Inflammatory macrophage (primary cell): ENCODE measurements at regions not wholly inside any gene's neighbourhood (a gene's known extent, or its start where the extent isn't known, plus 50 kb on each side); places are given as distances from the start of the nearest gene placed in this dataset.
"Not testable (repeated sequence)": the region's sequence is repeated elsewhere in the genome, so short reads cannot be mapped to it uniquely, and the experiment has no call there.

Experiments used
- DNase-seq, 2 donors: peaks; one replicate each; pipeline ENCODE4 v3.0.0-alpha.2; 2020 to 2022

DNA sequence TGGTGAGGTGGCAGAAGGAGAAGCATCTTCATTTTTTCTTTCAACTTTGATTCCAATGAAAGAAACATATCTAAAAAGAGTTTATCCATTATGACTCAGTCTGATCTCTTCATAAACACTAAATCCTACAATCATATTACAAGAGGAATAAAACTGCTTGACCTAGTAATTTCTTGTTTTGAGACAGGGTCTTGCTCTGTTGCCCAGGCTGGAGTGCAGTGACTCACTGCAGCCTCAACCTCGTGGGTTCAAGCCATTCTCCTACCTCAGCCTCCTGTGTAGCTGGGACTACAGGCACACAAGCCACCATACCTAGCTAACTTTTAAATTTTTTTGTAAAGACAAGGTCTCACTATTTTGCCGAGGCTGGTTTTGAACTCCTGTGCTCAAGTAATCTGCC is 147.2 kb downstream of the NDUFA12 start:
- DNase-seq: no peak

DNA sequence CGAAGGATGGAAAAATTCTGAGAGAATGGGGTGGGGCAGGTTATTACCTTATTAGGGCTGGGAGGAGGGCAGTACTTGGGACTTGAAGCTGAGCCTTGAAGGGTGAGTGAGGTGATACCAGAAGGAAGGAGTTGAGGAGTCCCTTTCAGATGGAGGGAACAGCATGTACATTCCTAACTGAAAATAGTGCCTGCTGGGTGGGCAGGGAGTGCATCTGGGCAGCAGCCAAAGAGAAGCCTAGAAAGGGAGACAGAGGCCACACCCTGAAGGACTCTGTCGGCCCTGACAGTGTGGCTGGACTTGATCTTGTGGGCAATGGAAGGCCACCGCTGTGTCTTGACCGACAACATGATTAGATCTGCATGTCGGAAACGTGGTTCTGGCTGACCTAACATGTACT is 147.6 kb downstream of the NDUFA12 start:
- no peak for DNase-seq

DNA sequence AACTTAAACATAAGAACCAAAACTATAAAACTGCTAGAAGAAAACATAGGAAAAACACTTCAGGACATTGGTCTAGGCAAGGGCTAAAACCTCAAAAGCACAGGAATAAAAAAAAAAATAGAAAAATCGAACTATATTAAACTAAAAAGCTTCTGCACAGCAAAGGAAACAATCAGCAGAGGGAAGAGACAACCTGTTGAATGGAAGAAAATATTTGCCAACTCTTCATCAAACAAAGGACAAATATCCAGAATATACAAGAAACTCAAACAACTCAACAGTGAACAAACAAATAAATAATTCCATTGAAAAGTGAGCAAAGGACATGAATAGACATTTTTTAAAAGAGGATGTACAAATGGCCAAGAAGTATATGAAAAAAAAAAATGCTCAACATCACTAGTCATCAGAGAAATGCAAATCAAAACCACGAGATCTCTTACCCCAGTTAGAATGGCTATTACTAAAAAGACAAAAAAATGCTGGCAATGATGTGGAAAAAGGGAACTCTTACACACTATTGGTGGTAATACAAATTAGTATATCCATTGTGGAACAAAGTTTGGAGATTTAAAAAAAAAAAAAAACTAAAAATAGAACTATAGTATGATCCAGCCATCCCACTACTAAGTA is 152.0 kb downstream of the NDUFA12 start:
- DNase-seq: peak in 1 of 2 donors; percentile 19

DNA sequence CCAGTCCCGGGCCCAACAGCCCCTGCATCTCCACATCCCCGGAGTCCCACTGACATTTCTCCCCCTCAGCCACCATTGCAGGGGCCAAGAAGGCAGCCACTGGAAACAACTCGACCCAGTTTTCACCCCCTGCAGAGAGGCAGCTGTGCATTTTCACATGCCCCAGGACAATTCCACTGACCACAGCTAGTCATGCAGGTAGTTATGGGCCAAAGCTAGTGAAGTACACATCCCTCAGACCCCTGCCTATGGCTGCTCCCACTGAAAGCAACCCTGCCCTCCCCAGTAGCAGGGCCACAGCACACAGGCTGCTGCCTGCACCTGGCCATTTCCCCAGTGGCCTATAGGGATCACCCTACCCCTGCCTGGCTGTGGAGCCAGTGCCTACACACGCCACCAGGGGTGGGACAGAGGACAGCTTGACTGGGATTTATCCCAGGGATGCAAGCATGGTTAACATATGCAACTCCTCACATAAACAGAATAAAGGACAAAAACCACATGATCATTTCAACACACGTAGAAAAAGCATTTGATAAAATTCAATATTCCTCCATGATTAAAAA is 154.0 kb downstream of the NDUFA12 start:
- no peak for DNase-seq

DNA sequence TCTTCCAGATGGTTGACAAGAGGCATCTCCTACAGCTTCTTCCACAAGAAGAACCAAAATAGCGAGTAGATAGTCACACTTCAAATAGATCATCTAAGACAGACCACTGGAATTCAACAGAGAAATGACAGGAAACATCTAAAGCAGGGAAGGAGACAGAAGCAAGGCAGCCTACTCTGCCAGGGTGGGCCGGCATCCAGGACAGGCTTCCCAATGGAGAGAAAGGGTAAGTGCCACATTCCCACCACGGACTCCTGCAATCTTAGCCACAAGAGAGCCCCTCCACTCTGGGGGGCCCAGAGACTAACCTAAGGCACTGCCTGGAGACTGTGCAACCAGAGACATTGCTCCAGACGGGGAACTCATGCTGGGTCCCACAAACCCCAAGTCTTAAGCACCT is 154.5 kb downstream of the NDUFA12 start:
- no peak for DNase-seq

DNA sequence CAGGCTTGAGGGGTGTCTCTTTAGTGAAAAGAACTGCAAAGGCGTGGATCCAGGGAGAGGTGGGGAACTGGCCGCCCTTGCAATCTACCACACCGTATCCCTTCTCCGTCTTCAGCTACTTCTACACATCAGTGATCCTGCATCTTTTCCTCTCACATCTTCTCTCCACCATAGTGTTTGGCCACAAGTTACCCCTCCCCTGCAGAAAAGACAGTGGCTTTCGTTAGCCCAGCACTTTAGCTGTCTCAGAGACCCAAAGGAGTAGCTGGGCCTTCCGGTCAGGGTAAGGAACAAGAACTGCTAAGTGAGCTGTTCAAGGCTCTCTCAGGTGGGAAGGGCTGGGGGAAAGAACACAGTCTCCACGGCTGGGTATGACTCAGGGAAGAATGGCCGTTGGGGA is 158.4 kb downstream of the NDUFA12 start:
- no peak for DNase-seq

DNA sequence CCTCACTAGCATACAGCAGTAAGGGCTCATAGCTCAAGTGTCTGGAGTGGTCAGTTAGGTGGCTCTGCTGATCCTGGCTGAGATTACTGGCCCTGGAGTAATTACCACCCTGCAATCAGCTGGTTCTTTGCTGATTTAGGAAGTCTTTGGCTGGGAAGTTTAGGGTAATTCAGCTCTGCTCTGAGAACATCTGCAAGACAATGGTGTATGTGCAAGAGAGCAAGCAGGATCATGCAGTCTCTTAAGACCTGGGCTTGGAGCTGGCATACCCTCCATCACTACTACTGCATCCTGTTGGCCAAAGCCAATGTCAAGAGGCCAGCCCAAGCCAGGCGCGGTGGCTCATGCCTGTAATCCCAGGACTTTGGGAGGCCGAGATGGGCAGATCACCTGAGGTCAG is 159.0 kb downstream of the NDUFA12 start:
- no peak for DNase-seq

DNA sequence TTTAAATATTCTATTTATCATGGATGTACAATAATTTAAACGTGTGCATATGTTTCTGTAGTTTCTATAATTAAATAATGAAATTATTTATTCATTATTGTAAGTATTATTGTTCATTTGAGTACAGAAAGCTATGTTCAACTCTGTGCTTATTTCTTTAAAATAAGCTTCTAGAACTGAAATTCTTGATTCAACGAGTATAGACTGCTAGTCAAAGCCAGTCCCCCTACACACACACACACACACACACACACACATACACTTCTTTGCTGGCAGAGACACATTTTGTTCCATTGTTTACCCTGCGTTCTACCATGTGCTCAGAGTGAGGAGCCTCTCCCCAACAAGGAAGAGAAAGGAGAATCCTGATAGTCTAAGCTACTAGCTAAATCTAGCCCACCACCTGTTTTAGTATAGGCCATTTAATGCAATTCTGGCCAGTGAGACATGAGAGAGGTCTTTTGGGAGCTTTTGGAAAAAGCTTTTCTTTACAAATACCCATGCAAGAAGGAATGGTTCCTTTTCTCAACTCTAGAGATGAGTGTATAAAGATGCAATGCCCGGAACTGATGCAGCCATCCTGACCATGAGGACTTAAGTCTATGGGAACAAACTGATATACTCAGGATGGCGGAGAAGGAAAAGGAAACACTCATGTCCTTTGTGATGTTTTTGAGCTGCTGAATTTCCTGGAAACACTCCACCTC is 161.4 kb downstream of the NDUFA12 start:
- DNase-seq: no peak

DNA sequence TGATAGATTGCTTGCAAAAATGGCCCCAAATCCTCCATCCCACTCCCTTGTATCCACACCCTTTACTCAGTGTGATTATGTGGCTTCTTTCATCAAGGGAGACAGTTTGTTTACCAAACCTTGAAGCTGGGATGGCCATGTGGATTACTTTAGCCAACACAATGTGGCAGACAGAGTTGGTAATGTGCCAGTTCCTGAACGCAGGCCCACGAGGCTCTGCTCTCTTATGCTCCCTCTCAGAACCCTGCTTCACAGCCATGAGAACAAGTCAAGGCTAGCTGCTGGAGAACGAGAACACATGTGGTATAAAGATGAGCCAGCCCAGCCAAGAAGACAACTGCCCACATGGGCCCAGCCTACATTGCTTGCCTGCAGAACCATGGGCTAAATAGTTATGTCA is 162.3 kb downstream of the NDUFA12 start:
- DNase-seq: no peak

DNA sequence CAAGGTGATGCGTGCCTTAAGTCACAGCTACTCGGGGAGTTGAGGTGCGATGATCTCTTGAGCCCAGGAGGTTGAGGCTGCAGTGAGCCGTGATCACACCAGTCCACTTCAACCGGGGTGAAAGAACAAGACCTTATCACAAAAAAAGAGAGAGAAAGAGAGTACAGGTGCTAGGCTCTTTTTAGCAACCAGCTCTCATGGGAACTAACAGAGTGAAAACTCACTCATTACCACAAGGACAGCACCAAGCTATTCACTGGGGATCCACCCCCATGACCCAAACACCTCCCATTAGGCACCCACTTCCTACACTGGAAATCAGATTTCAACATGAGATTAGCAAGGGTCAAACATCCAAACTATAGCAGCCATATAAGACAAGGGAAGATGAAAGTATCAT is 164.2 kb downstream of the NDUFA12 start:
- DNase-seq: no peak

DNA sequence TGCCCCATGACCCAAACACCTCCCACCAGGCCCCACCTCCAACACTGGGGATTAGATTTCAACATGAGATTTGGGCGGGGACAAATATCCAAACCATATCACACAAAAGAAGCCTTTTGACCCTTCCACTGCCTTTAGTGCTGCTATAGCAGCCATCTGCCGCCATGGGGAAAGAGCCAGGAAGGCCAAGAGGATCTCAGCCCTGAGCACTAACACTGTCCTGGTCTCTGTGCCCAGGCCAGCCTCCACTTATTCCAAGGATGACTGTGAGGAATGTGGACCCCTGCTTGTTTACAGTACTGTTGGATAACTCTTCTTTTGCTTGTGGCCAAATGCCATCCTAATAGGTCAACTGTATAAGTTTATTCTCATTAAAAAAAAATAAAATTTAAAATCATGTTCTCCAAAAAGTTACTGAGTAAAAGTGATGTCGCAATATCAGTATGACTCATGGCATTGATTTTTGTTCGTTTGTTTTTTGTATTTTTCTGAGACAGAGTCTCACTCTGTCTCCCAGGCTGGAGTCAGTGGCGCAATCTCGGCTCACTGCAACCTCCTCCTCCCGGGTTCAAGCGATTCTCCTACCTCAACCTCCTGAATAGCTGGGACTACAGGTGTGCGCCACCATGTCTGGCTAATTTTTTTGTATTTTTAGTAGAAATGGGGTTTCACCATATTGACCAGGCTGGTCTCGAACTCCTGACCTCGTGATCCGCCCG is 166.4 kb downstream of the NDUFA12 start:
- DNase-seq: peak in 1 of 2 donors; percentile 46

DNA sequence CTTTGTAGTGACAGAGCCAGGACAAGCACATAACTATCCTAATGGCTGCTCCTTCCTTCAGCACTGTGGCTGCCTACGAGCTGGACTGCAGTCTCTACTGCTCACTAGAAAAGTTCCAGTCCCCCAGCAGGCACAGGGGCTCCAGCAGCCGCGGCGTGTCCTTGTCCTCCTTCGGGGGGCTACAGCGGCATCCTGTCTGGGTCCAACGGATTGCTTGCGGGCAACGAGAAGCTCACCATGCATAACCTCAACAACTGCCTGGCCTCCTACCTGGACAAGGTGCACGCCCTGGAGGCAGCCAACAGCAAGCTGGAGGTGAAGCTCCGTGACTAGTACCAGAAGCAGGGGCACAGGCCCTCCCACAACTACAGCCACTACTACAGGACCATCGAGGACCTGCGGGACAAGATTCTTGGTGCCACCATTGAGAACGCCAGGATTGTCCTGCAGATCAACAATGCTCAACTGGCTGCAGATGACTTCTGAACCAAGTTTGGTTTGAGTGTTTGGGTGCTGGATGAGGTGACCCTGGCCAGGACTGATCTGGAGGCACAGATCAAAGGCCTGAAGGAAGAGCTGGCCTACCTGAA is 169.4 kb downstream of the NDUFA12 start:
- no peak for DNase-seq

DNA sequence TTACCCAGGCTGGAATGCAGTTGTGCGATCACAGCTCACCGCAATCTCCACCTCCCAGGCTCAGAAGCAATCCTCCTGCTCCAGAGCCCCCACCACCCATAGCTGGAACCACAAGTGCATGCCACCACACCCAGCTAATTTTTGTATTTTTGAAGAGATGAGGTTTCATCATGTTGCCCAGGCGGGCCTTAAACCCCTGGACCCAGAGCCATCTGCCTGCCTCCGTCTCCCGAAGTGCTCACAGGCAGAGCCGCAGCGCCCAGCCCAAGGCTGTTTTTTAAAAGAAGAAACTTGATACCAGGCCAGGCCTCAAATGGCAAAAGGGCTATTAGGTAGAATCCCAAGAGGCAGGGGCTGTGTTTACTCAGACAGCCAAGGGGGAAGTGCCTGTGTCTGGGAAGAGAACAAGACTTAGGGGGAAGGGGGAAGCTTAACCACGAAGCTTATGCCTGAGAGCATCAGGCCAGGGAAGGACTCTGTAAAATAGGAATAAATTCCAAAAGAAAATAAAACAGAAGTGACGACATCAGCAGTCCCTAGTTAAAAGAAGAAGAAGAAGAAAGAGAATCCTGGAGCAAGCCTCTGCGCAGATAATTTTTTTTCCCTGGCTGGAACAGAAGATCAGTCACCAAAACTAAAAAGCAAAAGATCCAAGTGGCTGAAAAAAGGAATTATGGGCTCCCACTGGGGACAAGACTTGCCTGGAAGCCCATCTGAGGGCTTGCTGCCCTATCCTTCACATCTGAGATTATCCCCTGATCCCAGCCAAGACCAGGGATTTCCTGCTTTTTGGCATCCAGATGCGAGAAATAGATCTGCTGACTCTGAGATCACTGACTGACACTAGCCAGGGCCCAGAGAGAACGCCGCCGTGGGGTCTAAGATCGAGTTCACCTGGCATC is 170.5 kb downstream of the NDUFA12 start:
- peak in 1 of 2 donors; percentile 58 for DNase-seq

DNA sequence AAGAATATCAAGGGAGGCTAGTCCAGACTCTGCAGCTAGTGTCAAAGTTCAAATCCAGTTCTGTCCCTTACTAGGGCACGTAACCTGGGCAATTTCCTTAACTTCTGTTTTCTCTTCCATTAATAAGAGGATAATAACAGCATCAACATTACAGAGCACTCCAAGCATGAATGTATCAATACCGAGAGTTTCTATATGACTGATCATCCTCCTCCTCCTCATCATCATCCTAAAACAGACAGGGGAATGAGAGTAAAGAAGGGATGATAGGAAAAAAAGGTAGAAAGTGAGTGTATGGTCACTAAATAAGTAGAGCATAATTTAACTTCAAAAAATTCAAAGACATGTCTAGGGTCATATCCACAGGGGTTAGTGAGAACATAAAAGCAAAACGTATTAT is 171.4 kb downstream of the NDUFA12 start:
- DNase-seq: no peak

DNA sequence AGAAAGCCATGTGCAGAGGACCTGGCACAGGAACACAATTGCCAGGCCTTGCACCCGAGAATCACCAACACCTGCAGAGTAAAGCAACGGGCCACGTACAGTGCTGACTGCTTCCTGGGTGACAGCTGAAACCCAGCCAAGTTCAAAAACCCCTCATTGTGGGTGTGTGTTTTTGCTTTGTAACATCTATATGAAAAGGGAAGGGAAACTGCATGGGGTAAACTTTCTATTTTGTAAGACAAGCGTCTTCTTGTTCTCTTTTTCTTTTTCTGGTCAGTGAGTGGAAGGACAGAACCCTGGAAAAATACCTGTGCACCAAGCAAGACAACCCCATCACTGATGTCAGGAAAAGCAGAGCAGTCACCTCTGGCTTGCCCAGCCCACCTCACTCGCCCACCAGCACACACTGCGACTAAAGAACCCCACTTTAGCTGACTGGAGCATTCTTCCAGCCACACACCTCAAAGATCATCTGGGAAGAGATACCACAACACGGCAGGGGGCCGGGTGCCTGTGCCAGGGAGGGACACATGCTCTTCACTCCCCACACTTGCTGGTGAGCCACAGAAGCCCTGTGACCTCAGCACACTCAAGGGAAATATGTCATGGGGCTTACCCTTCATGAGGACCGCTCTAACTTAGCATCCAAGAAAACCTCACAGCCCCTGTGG is 172.3 kb downstream of the NDUFA12 start:
- peak; percentile 80 to 84 for DNase-seq

DNA sequence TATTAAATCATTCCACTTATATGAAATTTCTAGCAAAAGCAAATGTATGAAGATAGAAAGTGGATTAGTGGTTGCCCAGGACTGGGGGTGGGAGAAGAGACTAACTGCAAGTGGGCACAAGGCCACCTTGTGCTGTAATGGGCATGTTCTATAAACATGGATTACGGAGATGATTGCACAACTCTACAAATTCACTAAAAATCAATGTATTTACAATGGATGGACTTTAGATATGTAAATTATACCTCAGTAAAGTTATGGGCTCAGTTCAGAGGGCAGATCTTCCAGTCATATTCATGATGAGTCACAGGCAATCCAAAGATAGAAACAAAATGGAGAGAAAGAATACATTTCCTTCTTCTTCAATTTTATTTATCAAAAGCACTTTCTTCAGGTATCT is 173.9 kb downstream of the NDUFA12 start:
- no peak for DNase-seq

DNA sequence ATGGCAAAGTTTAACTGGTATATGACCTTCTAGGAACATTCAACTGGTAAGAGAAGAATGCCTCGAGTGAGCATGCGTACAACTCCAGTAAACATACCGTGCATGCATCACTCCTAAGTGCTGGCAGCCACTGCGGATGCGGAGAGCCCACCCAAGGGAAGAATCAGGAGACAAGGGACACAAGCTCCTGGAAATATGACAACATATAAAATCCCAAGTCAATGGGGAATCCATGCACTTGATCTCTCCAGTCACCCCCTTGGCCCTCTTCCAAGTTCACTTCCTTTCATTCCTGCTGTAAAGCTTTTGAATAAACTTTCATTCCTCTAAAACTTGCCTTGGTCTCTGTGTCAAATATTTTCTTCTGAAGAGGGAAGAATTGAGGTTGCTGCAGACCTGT is 168.7 kb upstream of the TMCC3 start:
- no peak for DNase-seq

DNA sequence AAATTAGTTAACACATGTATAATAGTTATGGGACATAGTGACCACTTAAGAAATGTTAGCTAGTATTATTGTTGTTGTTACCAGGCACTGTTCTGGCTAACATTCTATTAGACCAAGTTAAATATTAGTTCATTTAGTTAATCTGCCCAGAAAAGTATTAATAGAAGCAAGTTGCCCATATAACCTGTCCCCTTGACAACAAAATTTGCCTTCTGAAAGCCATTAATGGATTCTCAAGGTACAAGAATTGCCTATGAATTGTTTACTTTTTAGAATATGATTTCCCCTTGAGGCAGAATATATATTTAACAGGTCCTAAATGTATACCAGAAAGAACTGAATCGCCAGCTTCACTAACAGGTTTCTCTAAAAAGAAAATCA is 167.3 kb upstream of the TMCC3 start:
- DNase-seq: no peak

DNA sequence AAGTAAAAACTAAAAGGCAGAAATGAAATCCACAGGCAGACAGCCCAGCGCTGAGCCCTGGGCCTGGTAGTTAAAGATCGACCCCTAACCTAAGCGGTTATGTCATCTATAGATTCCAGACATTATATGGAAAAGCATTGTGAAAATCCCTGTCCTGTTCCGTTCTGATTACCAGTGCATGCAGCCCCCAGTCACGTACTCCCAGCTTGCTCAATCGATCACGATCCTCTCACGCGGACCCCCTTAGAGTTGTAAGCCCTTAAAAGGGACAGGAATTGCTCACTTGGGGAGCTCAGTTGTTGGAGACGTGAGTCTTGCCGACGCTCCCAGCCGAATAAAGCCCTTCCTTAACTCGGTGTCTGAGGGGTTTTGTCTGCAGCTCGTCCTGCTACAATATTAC is 166.8 kb upstream of the TMCC3 start:
- DNase-seq: not testable (repeated sequence)

DNA sequence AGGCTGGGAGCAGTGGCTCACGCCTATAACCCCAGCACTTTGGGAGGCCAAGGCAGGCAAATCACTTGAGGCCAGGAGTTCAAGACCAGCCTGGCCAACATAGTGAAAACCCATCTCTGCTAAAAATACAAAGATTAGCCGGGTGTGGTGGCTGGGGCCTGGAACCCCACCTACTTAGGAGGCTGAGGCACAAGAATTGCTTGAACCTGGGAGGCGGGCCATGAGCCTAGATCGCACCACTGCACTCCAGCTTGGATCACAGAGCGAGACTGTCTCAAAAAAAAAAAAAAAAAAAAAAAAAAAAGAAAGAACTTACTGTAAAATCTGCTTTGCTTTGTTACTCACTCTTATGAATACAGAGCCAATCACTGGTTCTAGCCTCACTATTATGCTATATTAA is 166.4 kb upstream of the TMCC3 start:
- not testable (repeated sequence) for DNase-seq

DNA sequence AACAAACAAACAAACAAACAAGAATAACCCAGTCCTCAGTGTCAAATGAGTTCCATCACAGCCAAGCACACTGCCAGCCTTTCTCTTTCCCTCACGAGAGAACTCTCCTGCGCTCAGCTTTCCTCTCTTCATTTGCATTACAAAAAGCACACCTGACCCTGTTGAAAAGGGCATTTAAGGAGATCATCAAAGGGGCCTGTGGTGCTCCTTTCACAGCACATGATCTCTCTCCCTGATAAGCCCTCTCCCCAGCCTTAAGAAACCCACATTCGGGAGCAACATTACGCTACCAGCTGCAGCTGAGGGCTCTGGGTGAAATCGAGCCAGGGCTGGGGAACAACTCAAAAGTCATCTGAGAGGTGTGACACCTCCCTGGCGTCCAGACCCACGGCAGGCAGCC is 165.6 kb upstream of the TMCC3 start:
- no peak for DNase-seq

DNA sequence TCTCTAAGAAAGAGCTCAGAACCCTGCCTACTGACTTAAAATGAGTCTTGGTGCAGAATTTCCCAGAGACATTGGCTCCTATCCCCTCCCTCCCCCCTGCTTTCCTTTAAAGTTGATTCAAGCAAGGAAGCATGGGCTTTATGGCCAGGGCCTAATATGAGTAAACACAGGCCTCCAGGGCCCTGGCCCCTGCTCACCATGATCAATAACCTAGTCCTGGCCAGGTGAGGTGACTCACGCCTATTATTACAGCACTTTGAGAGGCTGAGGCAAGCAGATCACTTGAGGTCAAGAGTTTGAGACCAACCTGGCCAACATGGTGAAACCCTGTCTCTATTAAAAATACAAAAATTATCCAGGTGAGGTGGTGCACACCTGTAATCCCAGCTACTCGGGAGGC is 165.1 kb upstream of the TMCC3 start:
- no peak for DNase-seq
